Duodenal mucosa (tissue), 2 donors: ENCODE measurements at regions not wholly inside any gene's neighbourhood (a gene's known extent, or its start where the extent isn't known, plus 50 kb on each side); places are given as distances from the start of the nearest gene placed in this dataset.

Source experiments
- H3K27ac ChIP-seq: one replicate; pipeline ENCODE4 v1.7.0; 2013; ENCODE audit warnings: low read depth, low read length
- H3K27me3 ChIP-seq, 2 donors: one replicate each; pipeline ENCODE4 v1.7.0; 2013; ENCODE audit warnings: low read length in 2 of 2, control low read depth in 1 of 2; ENCODE audit not compliant: insufficient read depth in 2 of 2, control insufficient read depth in 1 of 2
- H3K36me3 ChIP-seq, 2 donors: one replicate each; pipeline ENCODE4 v1.7.0; 2013; ENCODE audit warnings: low read length in 2 of 2, control low read depth in 1 of 2; ENCODE audit not compliant: insufficient read depth in 2 of 2, control insufficient read depth in 1 of 2
- H3K4me1 ChIP-seq, 2 donors: one replicate each; pipeline ENCODE4 v1.7.0; 2013; ENCODE audit warnings: low read length in 2 of 2, control low read depth in 1 of 2; ENCODE audit not compliant: insufficient read depth in 2 of 2, control insufficient read depth in 1 of 2
- H3K4me3 ChIP-seq, 2 donors: one replicate each; pipeline ENCODE4 v1.7.0; 2013; ENCODE audit warnings: low read length in 2 of 2, low read depth in 1 of 2
- H3K9ac ChIP-seq, 2 donors: one replicate each; pipeline ENCODE4 v1.7.0; 2013; ENCODE audit warnings: low read length in 2 of 2, low read depth in 1 of 2
- H3K9me3 ChIP-seq, 2 donors: one replicate each; pipeline ENCODE4 v1.7.0; 2013; ENCODE audit warnings: low read length in 2 of 2, control low read depth in 1 of 2; ENCODE audit not compliant: control insufficient read depth in 1 of 2

- Histone ChIP-seq H3K9ac (no peak overlapping the region), H3K4me3 (no peak overlapping the region), H3K9me3 (no peaks in the 10 kb centered on the region), H3K36me3 (no peaks in the 10 kb centered on the region), H3K27me3 (no peaks in the 10 kb centered on the region), H3K4me1 (peaks cover 0 to 17% of the 10 kb centered on the region in 2 donors), H3K27ac (no peak overlapping the region)
Measured at GRCh38 chr11:37497326-37497725, 899.3 kb upstream of the RAG2 start.

GRCh38 chr11:37496201-37496600 lies 898.2 kb upstream of the RAG2 start:
- no peak overlapping the region for H3K9ac ChIP-seq
- no peaks in the 10 kb centered on the region for H3K36me3 ChIP-seq
- H3K4me1 ChIP-seq, result peaks cover 0 to 12% of the 10 kb centered on the region in 2 donors
- no peaks in the 10 kb centered on the region for H3K27me3 ChIP-seq
- no peak overlapping the region for H3K4me3 ChIP-seq
- H3K27ac ChIP-seq, result no peak overlapping the region
- no peaks in the 10 kb centered on the region for H3K9me3 ChIP-seq

DNA sequence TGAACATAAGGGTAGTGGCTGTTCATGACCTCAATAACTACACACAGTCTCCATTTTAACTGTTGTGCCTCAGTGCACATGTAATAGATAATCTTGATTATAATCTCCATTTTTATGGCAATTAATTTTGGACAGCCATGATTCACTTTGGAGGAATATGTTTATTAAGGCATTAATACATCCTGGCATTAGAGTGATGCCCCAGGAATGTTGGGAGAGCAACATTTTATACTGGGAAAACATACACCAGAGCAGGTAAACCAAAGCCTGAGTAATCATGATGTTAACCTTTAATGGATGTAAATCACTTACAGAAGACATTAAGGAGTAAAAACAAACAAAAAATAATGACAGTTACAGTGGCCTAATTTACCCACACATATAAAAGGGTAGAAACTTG lies 886.3 kb upstream of the RAG2 start:
- no peaks in the 10 kb centered on the region for H3K36me3 ChIP-seq

GRCh38 chr11:37483761-37484160 lies 885.7 kb upstream of the RAG2 start:
- Histone ChIP-seq H3K27me3 (no peaks in the 10 kb centered on the region), H3K36me3 (no peaks in the 10 kb centered on the region), H3K9ac (no peak overlapping the region), H3K4me3 (no peak overlapping the region), H3K27ac (no peak overlapping the region), H3K4me1 (no peaks in the 10 kb centered on the region), H3K9me3 (peaks cover 0 to 4% of the 10 kb centered on the region in 2 donors)

More for the DNA sequence above, 886.3 kb upstream of the RAG2 start:
- H3K27me3 ChIP-seq, result no peaks in the 10 kb centered on the region
- no peaks in the 10 kb centered on the region for H3K4me1 ChIP-seq
- H3K9me3 ChIP-seq, result peaks cover 0 to 4% of the 10 kb centered on the region in 2 donors
- no peak overlapping the region for H3K27ac ChIP-seq
- H3K4me3 ChIP-seq, result no peak overlapping the region
- no peak overlapping the region for H3K9ac ChIP-seq

DNA sequence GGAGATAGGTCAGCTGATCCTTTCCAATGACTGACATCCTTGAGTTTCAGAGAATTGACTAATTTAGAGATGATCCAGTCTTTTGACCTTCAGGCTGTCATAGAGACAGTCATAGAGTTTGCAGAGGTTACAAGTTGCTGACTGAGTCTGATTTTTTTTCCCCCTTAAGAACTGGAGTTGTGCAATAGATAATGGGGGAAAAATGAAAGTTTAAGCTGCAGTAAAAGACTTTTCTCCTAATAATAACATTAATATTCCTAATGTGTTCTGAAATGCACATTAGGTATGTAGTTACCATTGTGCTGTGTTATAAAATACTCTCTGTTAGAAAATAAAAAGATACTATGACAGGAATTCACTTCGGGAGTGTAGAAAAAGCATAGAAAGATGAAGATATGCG lies 876.9 kb upstream of the RAG2 start:
- H3K27me3 ChIP-seq, result no peaks in the 10 kb centered on the region
- H3K9me3 ChIP-seq, result no peaks in the 10 kb centered on the region
- no peak overlapping the region for H3K9ac ChIP-seq
- H3K4me3 ChIP-seq, result no peak overlapping the region
- H3K36me3 ChIP-seq, result no peaks in the 10 kb centered on the region
- no peaks in the 10 kb centered on the region for H3K4me1 ChIP-seq
- no peak overlapping the region for H3K27ac ChIP-seq

DNA sequence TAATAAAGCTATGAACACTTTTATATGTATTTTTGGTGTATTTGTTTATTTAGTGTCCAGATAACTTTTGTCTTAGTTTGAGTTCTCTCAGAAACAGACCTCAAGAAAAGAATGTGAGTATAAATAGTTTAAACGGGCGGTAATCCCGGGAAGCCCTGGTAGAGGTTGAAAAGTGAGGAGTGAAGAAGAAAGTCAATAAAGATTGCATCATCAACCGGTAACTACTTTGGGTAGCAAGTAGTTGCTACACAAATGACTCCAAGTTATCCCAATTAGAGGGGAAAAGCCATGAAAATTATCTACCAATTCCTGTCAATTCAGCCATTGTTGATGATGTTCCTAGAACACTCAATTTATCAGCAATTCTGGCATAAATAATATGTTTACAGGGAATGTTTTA lies 870.3 kb upstream of the RAG2 start:
- Histone ChIP-seq H3K9ac (no peak overlapping the region), H3K36me3 (no peaks in the 10 kb centered on the region), H3K9me3 (no peaks in the 10 kb centered on the region), H3K27me3 (no peaks in the 10 kb centered on the region), H3K27ac (no peak overlapping the region), H3K4me1 (no peaks in the 10 kb centered on the region), H3K4me3 (no peak overlapping the region)

DNA sequence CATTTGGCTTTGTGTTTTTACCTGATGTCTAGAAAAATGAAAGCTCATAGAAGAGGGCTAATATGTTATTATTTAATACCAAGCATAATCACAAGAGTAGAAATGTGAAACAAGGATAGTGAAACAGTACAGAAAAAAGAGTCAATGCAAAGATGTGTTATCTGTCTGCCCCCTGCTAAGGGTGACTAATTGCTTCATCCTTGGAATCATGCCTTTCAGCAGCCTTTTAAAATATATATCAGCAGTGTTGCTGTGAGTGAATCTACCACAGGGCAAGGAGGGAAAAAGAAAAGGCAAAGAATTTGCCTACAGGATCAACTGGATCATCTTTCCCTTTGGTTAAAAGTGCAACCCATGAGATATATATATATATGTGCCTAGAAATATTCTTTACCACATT lies 867.2 kb upstream of the RAG2 start:
- H3K4me1 ChIP-seq, result no peaks in the 10 kb centered on the region
- no peak overlapping the region for H3K27ac ChIP-seq
- no peak overlapping the region for H3K4me3 ChIP-seq
- H3K9me3 ChIP-seq, result no peaks in the 10 kb centered on the region
- H3K36me3 ChIP-seq, result no peaks in the 10 kb centered on the region
- H3K9ac ChIP-seq, result no peak overlapping the region
- H3K27me3 ChIP-seq, result no peaks in the 10 kb centered on the region

GRCh38 chr11:37459456-37459855 lies 861.4 kb upstream of the RAG2 start:
- Histone ChIP-seq H3K27me3 (no peaks in the 10 kb centered on the region), H3K27ac (no peak overlapping the region), H3K9me3 (no peaks in the 10 kb centered on the region), H3K9ac (no peak overlapping the region), H3K4me1 (no peaks in the 10 kb centered on the region), H3K36me3 (no peaks in the 10 kb centered on the region), H3K4me3 (no peak overlapping the region)

- Histone ChIP-seq H3K27ac (no peak overlapping the region), H3K36me3 (no peaks in the 10 kb centered on the region), H3K4me1 (peaks cover 0 to 10% of the 10 kb centered on the region in 2 donors), H3K9me3 (no peaks in the 10 kb centered on the region), H3K9ac (no peak overlapping the region), H3K4me3 (no peak overlapping the region), H3K27me3 (no peaks in the 10 kb centered on the region)
Measured at GRCh38 chr11:37456746-37457145, 858.7 kb upstream of the RAG2 start.

DNA sequence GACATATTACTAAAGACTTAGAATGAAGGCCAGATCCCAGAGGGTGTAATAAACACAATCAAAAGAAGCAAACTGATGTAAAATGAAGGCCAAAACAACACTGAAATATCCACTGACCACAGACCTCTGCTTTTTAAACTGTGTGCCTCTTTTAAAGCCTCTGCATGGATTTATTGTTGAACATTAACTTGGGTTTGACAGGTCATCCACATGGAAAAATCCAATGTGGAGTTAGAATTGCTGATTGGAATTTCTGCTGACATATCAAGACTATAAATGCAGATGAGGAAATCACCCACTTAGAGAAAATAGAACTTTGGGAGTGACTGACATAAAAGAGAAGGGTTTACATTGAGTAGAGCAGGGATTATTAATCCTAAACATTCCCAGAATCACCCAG lies 853.9 kb upstream of the RAG2 start:
- H3K27ac ChIP-seq, result no peak overlapping the region

GRCh38 chr11:37450613-37451012 lies 852.6 kb upstream of the RAG2 start:
- Histone ChIP-seq H3K36me3 (no peaks in the 10 kb centered on the region), H3K4me3 (no peak overlapping the region), H3K27me3 (no peaks in the 10 kb centered on the region), H3K27ac (no peak overlapping the region), H3K9me3 (no peaks in the 10 kb centered on the region), H3K9ac (no peak overlapping the region), H3K4me1 (peaks cover 0 to 18% of the 10 kb centered on the region in 2 donors)

More for the DNA sequence above, 853.9 kb upstream of the RAG2 start:
- Histone ChIP-seq H3K9ac (no peak overlapping the region), H3K4me3 (no peak overlapping the region), H3K36me3 (no peaks in the 10 kb centered on the region), H3K27me3 (no peaks in the 10 kb centered on the region), H3K4me1 (peaks cover 0 to 18% of the 10 kb centered on the region in 2 donors), H3K9me3 (no peaks in the 10 kb centered on the region)
